Retinal pigment epithelial cell (primary cell): ENCODE measurements at regions not wholly inside any gene's neighbourhood (a gene's known extent, or its start where the extent isn't known, plus 50 kb on each side); places are given as distances from the start of the nearest gene placed in this dataset.

Experiments
- DNase-seq: peaks from one replicate; pipeline ENCODE4 v3.0.0-alpha.2; 2010; ENCODE audit warnings: low read depth
- H3K4me3 ChIP-seq: 2 replicates; pipeline ENCODE4 v1.5.1; 2011; ENCODE audit warnings: mild to moderate bottlenecking, low read length, control low read depth, moderate library complexity
- CTCF ChIP-seq: conservative IDR thresholded peaks from 2 replicates; pipeline ENCODE4 v1.5.1; 2011; ENCODE audit warnings: low read depth, low read length, control low read depth, inconsistent platforms

- H3K4me3 ChIP-seq = no peak overlapping the region
- TF ChIP-seq CTCF = no peak
- DNase-seq = no peak
Measured at GRCh38 chr3:83632526-83632925, 1326.3 kb upstream of the CADM2 start.

DNA sequence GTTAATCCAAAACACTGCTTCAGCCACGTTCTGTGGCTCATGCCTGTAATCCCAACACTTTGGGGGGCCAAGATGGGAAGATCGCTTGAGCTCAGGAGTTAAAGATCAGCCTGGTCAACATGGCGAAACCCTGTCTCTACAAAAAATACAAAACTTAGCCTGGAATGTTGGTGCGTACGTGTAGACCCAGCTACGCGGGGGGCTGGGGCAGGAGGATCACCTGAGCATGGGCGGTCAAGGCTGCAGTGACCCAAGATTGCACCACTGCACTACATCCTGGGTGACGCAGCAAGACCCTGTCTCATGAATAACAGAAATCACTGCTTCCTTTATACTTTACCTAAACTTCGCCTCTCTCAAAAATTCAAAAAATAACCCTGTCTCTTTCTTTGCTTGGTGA, 1325.0 kb upstream of the CADM2 start:
- TF ChIP-seq CTCF = no peak
- DNase-seq = no peak
- H3K4me3 ChIP-seq = no peak overlapping the region

DNA sequence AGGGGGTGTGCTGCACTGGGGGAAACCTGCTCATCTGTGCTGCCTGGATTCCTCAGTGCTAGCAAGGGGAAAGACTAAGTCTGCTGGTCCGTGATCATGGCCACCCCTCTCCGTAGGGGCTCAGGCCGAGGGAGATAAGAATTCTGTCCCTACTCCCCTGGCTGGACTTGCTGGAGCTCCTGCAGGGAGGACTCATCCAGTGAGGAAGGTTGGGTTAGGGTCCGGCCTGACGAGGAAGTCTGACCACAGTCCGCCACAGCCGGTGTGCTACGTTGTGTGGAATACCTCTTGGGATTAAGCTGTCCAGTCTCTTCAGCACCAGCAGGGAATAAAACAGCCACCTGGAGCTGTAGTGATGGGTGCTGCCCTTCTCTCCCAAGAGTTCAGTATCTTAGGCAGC, 1309.1 kb upstream of the CADM2 start:
- no peak for TF ChIP-seq CTCF
- no peak for DNase-seq
- no peak overlapping the region for H3K4me3 ChIP-seq

DNA sequence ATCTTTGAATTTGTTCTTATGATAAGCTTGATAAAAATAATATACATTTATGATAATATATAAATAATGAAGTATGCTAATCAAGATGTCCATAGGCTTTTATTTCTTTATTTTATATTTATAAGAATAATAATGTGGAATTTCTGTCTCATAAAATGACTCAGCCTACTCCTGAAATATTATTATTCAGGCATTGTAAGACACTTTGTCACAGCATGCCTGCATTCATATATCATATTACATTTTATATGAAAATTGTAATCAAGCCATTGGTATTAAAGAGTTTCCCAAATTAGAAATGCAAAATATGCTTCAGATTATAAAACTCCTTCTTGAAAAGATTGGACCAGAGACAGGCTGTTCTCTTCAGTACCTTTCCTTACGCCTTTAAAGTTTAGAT, 1303.7 kb upstream of the CADM2 start:
- H3K4me3 ChIP-seq = no peak overlapping the region
- no peak for TF ChIP-seq CTCF
- no peak for DNase-seq

DNA sequence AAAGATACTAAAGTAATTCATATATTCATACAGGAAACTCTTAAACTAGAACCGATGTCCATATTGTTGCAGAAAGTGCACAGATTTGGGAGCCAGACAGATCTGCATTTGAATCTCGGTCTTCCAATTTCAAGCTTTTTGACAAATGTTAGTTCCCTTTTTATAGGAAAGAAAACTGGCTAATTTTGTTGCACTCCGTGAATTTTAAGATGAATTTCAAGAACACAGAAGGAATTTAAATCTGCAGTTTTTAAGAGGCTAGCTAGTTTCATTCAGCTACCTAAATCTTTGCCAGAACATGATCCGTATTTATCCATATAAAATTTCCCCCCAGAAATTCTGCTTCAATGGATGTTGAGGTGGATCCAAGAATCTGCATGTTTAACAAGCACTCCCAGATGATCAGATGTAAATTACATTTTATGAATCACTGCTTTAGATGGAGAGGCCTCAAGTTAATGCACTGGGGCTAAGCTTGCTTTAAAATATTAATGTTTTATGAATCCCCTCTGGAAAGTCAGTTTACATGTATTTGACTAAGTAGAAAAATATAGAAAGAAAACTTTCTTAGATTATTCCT, 1296.3 kb upstream of the CADM2 start:
- H3K4me3 ChIP-seq = no peak overlapping the region
- DNase-seq = no peak
- no peak for TF ChIP-seq CTCF

GRCh38 chr3:83670416-83670815, 1288.4 kb upstream of the CADM2 start:
- no peak for TF ChIP-seq CTCF
- no peak overlapping the region for H3K4me3 ChIP-seq
- DNase-seq = no peak

DNA sequence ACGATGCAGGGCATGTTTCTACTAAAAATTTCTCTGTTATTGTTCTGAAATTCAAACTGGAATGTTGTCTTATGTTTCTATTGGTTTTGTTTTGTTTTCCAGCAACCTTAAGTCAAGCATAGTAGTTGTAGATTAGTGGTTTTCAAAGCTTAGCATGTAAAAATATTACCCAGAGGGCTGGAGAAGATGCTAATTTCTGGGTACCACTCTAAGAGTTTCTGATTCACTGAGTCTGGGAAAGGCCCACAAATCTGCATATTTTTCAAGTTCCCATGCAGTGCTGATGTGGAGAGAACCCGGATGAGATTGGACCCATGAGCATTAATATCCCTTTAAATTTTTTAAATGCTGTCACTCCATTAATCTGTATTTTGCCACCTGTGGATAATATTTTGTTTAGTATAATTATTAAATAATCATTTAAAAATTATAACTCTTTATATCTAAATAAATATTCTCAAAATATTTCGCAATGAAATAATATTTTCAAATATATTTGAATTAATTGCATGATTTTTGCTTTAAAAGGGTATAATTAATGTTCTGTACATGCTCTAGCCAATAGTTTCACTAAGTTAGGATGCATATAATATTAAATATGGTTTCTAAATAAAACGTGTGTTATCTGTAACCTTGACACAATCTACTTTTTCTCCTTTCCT, 1274.7 kb upstream of the CADM2 start:
- no peak overlapping the region for H3K4me3 ChIP-seq
- no peak for DNase-seq
- no peak for TF ChIP-seq CTCF
